ENCODE measurements at regions not wholly inside any gene's neighbourhood (a gene's known extent, or its start where the extent isn't known, plus 50 kb on each side); places are given as distances from the start of the nearest gene placed in this dataset.

GRCh38 chr18:61957801-61958516, 65.2 kb upstream of the RNF152 start:
- peak overlapping the region; percentile 45 for H3K4me2 ChIP-seq (ENCODE audit: low read length)

DNA sequence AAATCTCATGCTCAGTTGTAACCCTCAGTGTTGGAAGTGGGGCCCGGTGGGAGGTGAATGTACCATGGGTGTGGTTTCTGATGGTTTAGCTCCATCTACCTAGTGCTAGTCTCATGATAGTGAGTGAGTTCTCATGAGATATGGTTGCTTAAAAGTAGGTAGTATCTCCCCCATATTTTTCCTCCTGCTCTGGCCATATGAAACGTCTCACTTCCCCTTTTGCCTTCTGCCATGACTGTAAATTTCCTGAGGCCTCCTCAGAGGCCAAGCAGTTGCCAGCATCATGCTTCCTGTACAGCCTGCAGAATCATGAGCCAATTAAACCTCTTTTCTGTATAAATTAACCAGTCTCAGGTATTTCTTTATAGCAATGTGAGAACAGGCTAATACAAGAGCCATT, 62.8 kb upstream of the RNF152 start:
- no peak for FAIRE-seq
- Histone ChIP-seq H4K20me1 (ENCODE audit: insufficient read depth, low read length) (no peaks in the 10 kb centered on the region), H3K4me3 (ENCODE audit: insufficient read depth, low read depth, low read length) (no peak overlapping the region), H2AFZ (ENCODE audit: low read depth, low read length) (no peak overlapping the region), H3K27ac (ENCODE audit: low read depth, low read length) (no peak overlapping the region), H3K36me3 (ENCODE audit: insufficient read depth, low read length) (no peaks in the 10 kb centered on the region), H3K4me1 (ENCODE audit: insufficient read depth, low read length) (peaks cover 29% of the 10 kb centered on the region), H3K9ac (ENCODE audit: low read length) (no peak overlapping the region), H3K4me2 (ENCODE audit: low read length) (no peak overlapping the region), H3K27me3 (ENCODE audit: insufficient read depth, low read length) (no peaks in the 10 kb centered on the region), H3K79me2 (ENCODE audit: insufficient read depth, low read length) (no peaks in the 10 kb centered on the region), H3K9me3 (ENCODE audit: insufficient read depth, low read depth, low read length) (no peaks in the 10 kb centered on the region)
- DNase-seq (ENCODE audit: low read depth), result no peak
- H3K4me1 Mint-ChIP-seq (ENCODE audit: low read depth, unreplicated experiment), result peaks cover 62% of the 10 kb centered on the region
- H3K9me3 Mint-ChIP-seq (ENCODE audit: unreplicated experiment), result peaks cover 7% of the 10 kb centered on the region
- H3K36me3 Mint-ChIP-seq (ENCODE audit: low read depth, unreplicated experiment), result peaks cover 2% of the 10 kb centered on the region
- no peaks in the 10 kb centered on the region for H3K27me3 Mint-ChIP-seq (ENCODE audit: low read depth, unreplicated experiment)
- no peak for TF ChIP-seq CTCF (IDR thresholded peaks at IDR 0.05; ENCODE audit: insufficient read depth, low read depth, low read length)
- no peak overlapping the region for H3K27ac Mint-ChIP-seq (ENCODE audit: unreplicated experiment)
- H3K4me3 Mint-ChIP-seq (ENCODE audit: unreplicated experiment), result no peak overlapping the region

More at GRCh38 chr18:61957801-61958516, 65.2 kb upstream of the RNF152 start:
- Histone ChIP-seq H3K36me3 (ENCODE audit: insufficient read depth, low read length) (no peaks in the 10 kb centered on the region), H3K4me1 (ENCODE audit: insufficient read depth, low read length) (peaks cover 13% of the 10 kb centered on the region), H3K79me2 (ENCODE audit: insufficient read depth, low read length) (no peaks in the 10 kb centered on the region), H3K9ac (ENCODE audit: low read length) (no peak overlapping the region), H3K4me3 (ENCODE audit: insufficient read depth, low read depth, low read length) (no peak overlapping the region), H2AFZ (ENCODE audit: low read depth, low read length) (peak overlapping the region; percentile 82), H3K27ac (ENCODE audit: low read depth, low read length) (peak overlapping the region; percentile 54), H4K20me1 (ENCODE audit: insufficient read depth, low read length) (no peaks in the 10 kb centered on the region), H3K27me3 (ENCODE audit: insufficient read depth, low read length) (no peaks in the 10 kb centered on the region), H3K9me3 (ENCODE audit: insufficient read depth, low read depth, low read length) (no peaks in the 10 kb centered on the region)
- peaks cover 2% of the 10 kb centered on the region for H3K36me3 Mint-ChIP-seq (ENCODE audit: low read depth, unreplicated experiment)
- no peaks in the 10 kb centered on the region for H3K27me3 Mint-ChIP-seq (ENCODE audit: low read depth, unreplicated experiment)
- peak; percentile 12 for TF ChIP-seq CTCF (IDR thresholded peaks at IDR 0.05; ENCODE audit: insufficient read depth, low read depth, low read length)
- no peak for TF ChIP-seq EZH2 (IDR thresholded peaks at IDR 0.05; ENCODE audit: insufficient read depth, low read length)
- DNase-seq (ENCODE audit: low read depth) (peak; percentile 23), FAIRE-seq (no peak)
- peaks cover 11% of the 10 kb centered on the region for H3K9me3 Mint-ChIP-seq (ENCODE audit: unreplicated experiment)
- peak overlapping the region; percentile 56 for H3K27ac Mint-ChIP-seq (ENCODE audit: unreplicated experiment)
- H3K4me1 Mint-ChIP-seq (ENCODE audit: low read depth, unreplicated experiment), result peaks cover 40% of the 10 kb centered on the region
- H3K4me3 Mint-ChIP-seq (ENCODE audit: unreplicated experiment), result peak overlapping the region; percentile 40

- Histone ChIP-seq H4K20me1 (ENCODE audit: insufficient read depth, low read length) (no peaks in the 10 kb centered on the region), H3K4me1 (ENCODE audit: insufficient read depth, low read length) (peaks cover 43% of the 10 kb centered on the region), H3K79me2 (ENCODE audit: insufficient read depth, low read length) (no peaks in the 10 kb centered on the region), H2AFZ (ENCODE audit: low read depth, low read length) (no peak overlapping the region), H3K4me3 (ENCODE audit: insufficient read depth, low read depth, low read length) (no peak overlapping the region), H3K9ac (ENCODE audit: low read length) (no peak overlapping the region), H3K27ac (ENCODE audit: low read depth, low read length) (no peak overlapping the region), H3K27me3 (ENCODE audit: insufficient read depth, low read length) (no peaks in the 10 kb centered on the region), H3K36me3 (ENCODE audit: insufficient read depth, low read length) (no peaks in the 10 kb centered on the region), H3K4me2 (ENCODE audit: low read length) (no peak overlapping the region), H3K9me3 (ENCODE audit: insufficient read depth, low read depth, low read length) (no peaks in the 10 kb centered on the region)
- Mint-ChIP-seq H3K4me3 (ENCODE audit: unreplicated experiment) (peak overlapping the region; percentile 21), H3K27ac (ENCODE audit: unreplicated experiment) (peak overlapping the region; percentile 98), H3K27me3 (ENCODE audit: low read depth, unreplicated experiment) (no peaks in the 10 kb centered on the region), H3K9me3 (ENCODE audit: unreplicated experiment) (peaks cover 4% of the 10 kb centered on the region), H3K36me3 (ENCODE audit: low read depth, unreplicated experiment) (peaks cover 2% of the 10 kb centered on the region), H3K4me1 (ENCODE audit: low read depth, unreplicated experiment) (peaks cover 67% of the 10 kb centered on the region)
- TF ChIP-seq EZH2 (IDR thresholded peaks at IDR 0.05; ENCODE audit: insufficient read depth, low read length) (no peak), CTCF (IDR thresholded peaks at IDR 0.05; ENCODE audit: insufficient read depth, low read depth, low read length) (no peak)
- no peak for FAIRE-seq
- no peak for DNase-seq (ENCODE audit: low read depth)
These were observed 61.4 kb upstream of the RNF152 start for GRCh38 chr18:61954096-61954746.

All from astrocyte (in vitro differentiated cells and primary cell).